ENCODE measurements at regions not wholly inside any gene's neighbourhood (a gene's known extent, or its start where the extent isn't known, plus 50 kb on each side); places are given as distances from the start of the nearest gene placed in this dataset.

DNA sequence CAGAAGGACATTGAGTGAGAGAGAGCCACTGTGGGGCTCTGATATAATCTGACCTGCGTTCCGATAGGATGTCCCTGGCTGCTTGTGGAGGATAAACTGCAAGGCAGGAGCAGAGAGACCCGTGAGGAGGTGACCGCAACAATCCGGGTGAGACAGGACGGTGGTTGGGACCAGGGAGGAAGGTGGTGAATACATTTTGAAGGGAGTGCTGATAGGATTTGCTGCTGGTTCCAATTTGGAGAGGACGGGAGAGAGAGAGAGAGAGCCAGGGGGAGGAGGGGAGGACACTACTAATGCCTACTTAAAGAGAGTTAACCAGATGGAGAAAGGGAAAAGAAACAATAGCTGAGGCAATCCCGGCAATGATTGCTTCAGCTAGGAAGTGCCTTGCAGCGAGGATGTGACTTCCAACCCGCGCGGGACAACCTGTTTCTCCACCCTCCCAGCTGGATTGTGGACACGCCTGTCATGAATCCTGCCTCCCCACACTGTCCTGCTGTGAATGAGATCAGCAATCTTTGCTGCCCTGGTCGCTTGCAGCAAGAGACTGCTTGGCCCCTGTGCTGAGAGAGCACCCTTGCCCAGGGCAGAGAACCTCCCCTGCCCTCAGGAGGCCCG is 199.0 kb upstream of the KCNG1 start:
- Histone ChIP-seq H3K9me3 (ENCODE audit: control insufficient read depth in 1 of 2, insufficient read depth in 1 of 2, low read length in 2 of 2) (peaks cover 5 to 13% of the 10 kb centered on the region in 2 experiments), H3K4me1 (ENCODE audit: insufficient read depth, low read length) (peaks cover 5% of the 10 kb centered on the region), H3K27ac (ENCODE audit: low read depth in 1 of 2, low read length in 2 of 2) (no peak overlapping the region), H3K27me3 (ENCODE audit: control insufficient read depth in 1 of 2, insufficient read depth in 2 of 2, low read length in 2 of 2) (peaks cover 22 to 29% of the 10 kb centered on the region in 2 experiments), H3K36me3 (ENCODE audit: insufficient read depth, low read length) (no peaks in the 10 kb centered on the region), H3K4me3 (ENCODE audit: low read length) (no peak overlapping the region)
- Mint-ChIP-seq H3K36me3 (ENCODE audit: low read depth) (no peaks in the 10 kb centered on the region), H3K9me3 (no peaks in the 10 kb centered on the region), H3K4me1 (ENCODE audit: low read depth) (peaks cover 4% of the 10 kb centered on the region), H3K27me3 (peaks cover 54% of the 10 kb centered on the region), H3K27ac (no peak overlapping the region), H3K4me3 (no peak overlapping the region)
- ChIA-PET POLR2A (interaction anchor here (0.6 kb wide), 1 partner anchor 367 kb away, joined by 4 read pairs; no protein-coding TSS in a partner anchor), CTCF (no interaction called here)
- DNase-seq = no peak
- TF ChIP-seq, protein P1, sequence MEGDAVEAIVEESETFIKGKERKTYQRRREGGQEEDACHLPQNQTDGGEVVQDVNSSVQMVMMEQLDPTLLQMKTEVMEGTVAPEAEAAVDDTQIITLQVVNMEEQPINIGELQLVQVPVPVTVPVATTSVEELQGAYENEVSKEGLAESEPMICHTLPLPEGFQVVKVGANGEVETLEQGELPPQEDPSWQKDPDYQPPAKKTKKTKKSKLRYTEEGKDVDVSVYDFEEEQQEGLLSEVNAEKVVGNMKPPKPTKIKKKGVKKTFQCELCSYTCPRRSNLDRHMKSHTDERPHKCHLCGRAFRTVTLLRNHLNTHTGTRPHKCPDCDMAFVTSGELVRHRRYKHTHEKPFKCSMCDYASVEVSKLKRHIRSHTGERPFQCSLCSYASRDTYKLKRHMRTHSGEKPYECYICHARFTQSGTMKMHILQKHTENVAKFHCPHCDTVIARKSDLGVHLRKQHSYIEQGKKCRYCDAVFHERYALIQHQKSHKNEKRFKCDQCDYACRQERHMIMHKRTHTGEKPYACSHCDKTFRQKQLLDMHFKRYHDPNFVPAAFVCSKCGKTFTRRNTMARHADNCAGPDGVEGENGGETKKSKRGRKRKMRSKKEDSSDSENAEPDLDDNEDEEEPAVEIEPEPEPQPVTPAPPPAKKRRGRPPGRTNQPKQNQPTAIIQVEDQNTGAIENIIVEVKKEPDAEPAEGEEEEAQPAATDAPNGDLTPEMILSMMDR (IDR thresholded peaks at IDR 0.05) = no peak
- no peak for ATAC-seq (ENCODE audit: poor library complexity)
- intact Hi-C loops (cut with DNase I, micrococcal nuclease) = loop anchor here in 1 of 2 experiments (10.0 kb wide), 1 partner anchor 373 kb away; no protein-coding TSS in a partner anchor

- no peak for ATAC-seq (ENCODE audit: poor library complexity)
- TF ChIP-seq, protein P1 (IDR thresholded peaks at IDR 0.05) = no peak
- CTCF ChIA-PET = no interaction called here
Observed at GRCh38 chr20:51221103-51221502, 198.2 kb upstream of the KCNG1 start.

DNA sequence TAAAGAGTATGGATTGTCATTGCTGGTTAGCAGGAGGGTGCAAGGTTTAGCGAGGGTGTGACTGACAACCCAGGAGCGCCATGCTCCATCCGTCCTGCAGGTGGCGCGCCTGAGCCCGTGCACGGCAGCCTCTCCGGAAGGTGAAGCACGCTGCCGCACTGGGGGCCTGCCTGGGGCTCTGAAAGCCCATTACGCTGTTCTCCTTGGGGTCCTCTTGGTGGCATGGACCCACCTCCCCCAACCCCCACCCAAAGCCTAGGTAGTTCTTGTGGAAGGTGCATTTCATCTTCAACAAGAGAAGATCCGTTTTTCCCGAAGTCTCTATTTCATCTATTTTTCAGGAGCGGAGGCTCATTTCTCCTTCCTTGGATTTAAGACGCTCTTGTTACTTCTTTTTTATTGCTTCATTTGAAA is 197.4 kb upstream of the KCNG1 start:
- Histone ChIP-seq H3K27ac (ENCODE audit: low read depth in 1 of 2, low read length in 2 of 2) (no peak overlapping the region), H3K4me1 (ENCODE audit: insufficient read depth, low read length) (peaks cover 5% of the 10 kb centered on the region), H3K36me3 (ENCODE audit: insufficient read depth, low read length) (no peaks in the 10 kb centered on the region), H3K9me3 (ENCODE audit: control insufficient read depth in 1 of 2, insufficient read depth in 1 of 2, low read length in 2 of 2) (peaks cover 5 to 14% of the 10 kb centered on the region in 2 experiments), H3K4me3 (ENCODE audit: low read length) (no peak overlapping the region), H3K27me3 (ENCODE audit: control insufficient read depth in 1 of 2, insufficient read depth in 2 of 2, low read length in 2 of 2) (peaks cover 26 to 33% of the 10 kb centered on the region in 2 experiments)
- Mint-ChIP-seq H3K4me3 (no peak overlapping the region), H3K4me1 (ENCODE audit: low read depth) (peaks cover 4% of the 10 kb centered on the region), H3K27me3 (peaks cover 70% of the 10 kb centered on the region), H3K36me3 (ENCODE audit: low read depth) (no peaks in the 10 kb centered on the region), H3K9me3 (peaks cover 2% of the 10 kb centered on the region), H3K27ac (no peak overlapping the region)
- intact Hi-C loops (cut with DNase I, micrococcal nuclease) = loop anchor here (1.0 to 10.0 kb wide), 2 partner anchors 375 kb away; no protein-coding TSS in a partner anchor
- ChIA-PET CTCF (no interaction called here), POLR2A (no interaction called here)
- ATAC-seq (ENCODE audit: poor library complexity) (peak; percentile 48), DNase-seq (peak in 13 of 14 experiments; percentile 19 to 62 (median 34))
- TF ChIP-seq, protein P1 (IDR thresholded peaks at IDR 0.05) = peak; percentile 73

More at GRCh38 chr20:51221103-51221502, 198.2 kb upstream of the KCNG1 start:
- Histone ChIP-seq H3K9me3 (ENCODE audit: control insufficient read depth in 1 of 2, insufficient read depth in 1 of 2, low read length in 2 of 2) (peaks cover 5 to 14% of the 10 kb centered on the region in 2 experiments), H3K27ac (ENCODE audit: low read depth in 1 of 2, low read length in 2 of 2) (no peak overlapping the region), H3K4me1 (ENCODE audit: insufficient read depth, low read length) (peaks cover 5% of the 10 kb centered on the region), H3K27me3 (ENCODE audit: control insufficient read depth in 1 of 2, insufficient read depth in 2 of 2, low read length in 2 of 2) (peaks cover 22 to 29% of the 10 kb centered on the region in 2 experiments), H3K36me3 (ENCODE audit: insufficient read depth, low read length) (no peaks in the 10 kb centered on the region), H3K4me3 (ENCODE audit: low read length) (no peak overlapping the region)
- Mint-ChIP-seq H3K9me3 (peaks cover 2% of the 10 kb centered on the region), H3K4me3 (no peak overlapping the region), H3K27me3 (peaks cover 62% of the 10 kb centered on the region), H3K4me1 (ENCODE audit: low read depth) (peaks cover 4% of the 10 kb centered on the region), H3K36me3 (ENCODE audit: low read depth) (no peaks in the 10 kb centered on the region), H3K27ac (no peak overlapping the region)
- POLR2A ChIA-PET = no interaction called here
- intact Hi-C loops (cut with DNase I, micrococcal nuclease) = loop anchor here in 1 of 2 experiments (10.0 kb wide), 1 partner anchor 374 kb away; no protein-coding TSS in a partner anchor
- no peak for DNase-seq
